ENCODE measurements at regions not wholly inside any gene's neighbourhood (a gene's known extent, or its start where the extent isn't known, plus 50 kb on each side); places are given as distances from the start of the nearest gene placed in this dataset.

- TF ChIP-seq CTCF (IDR thresholded peaks at IDR 0.05; ENCODE audit: control extremely low read depth, extremely low read depth), result no peak
- no peak overlapping the region for H3K27ac ChIP-seq (ENCODE audit: low read depth in 1 of 2, low read length in 1 of 2)
- WGBS, 2 donors, result 95 to 96% methylated on average over 7 of the region's 7 CpGs
- H3K27me3 ChIP-seq (ENCODE audit: control insufficient read depth in 3 of 3, insufficient read depth in 3 of 3, low read length in 2 of 3), result no peaks in the 10 kb centered on the region
- no peaks in the 10 kb centered on the region for H3K36me3 ChIP-seq (ENCODE audit: control insufficient read depth in 4 of 4, insufficient read depth in 4 of 4, low read length in 4 of 4)
- no peak overlapping the region for H3K4me3 ChIP-seq
- H3K4me1 ChIP-seq (ENCODE audit: control insufficient read depth in 5 of 5, insufficient read depth in 5 of 5, low read length in 5 of 5), result peaks cover 0 to 2% (median 0%) of the 10 kb centered on the region in 5 donors
- peak; percentile 81 for ATAC-seq (ENCODE audit: insufficient read depth, low FRiP score)
- no peak for DNase-seq
- H3K9me3 ChIP-seq (ENCODE audit: control insufficient read depth in 4 of 4, insufficient read depth in 3 of 4, low read length in 3 of 4), result peaks cover 0 to 3% (median 0%) of the 10 kb centered on the region in 4 donors
- H3K9ac ChIP-seq (ENCODE audit: insufficient read depth in 1 of 2, low read length in 2 of 2), result no peak overlapping the region
Observed at GRCh38 chr5:98268162-98268860, 505.2 kb upstream of the RGMB start.

- no peak for TF ChIP-seq CTCF (IDR thresholded peaks at IDR 0.05; ENCODE audit: control extremely low read depth, extremely low read depth)
- ATAC-seq (ENCODE audit: insufficient read depth, low FRiP score) (no peak), DNase-seq (no peak)
- H3K27me3 ChIP-seq (ENCODE audit: control insufficient read depth in 3 of 3, insufficient read depth in 3 of 3, low read length in 2 of 3), result no peaks in the 10 kb centered on the region
- no peaks in the 10 kb centered on the region for H3K4me1 ChIP-seq (ENCODE audit: control insufficient read depth in 5 of 5, insufficient read depth in 5 of 5, low read length in 5 of 5)
- H3K9ac ChIP-seq (ENCODE audit: insufficient read depth in 1 of 2, low read length in 2 of 2), result no peak overlapping the region
- 78 to 85% methylated on average over 1 of the region's 1 CpG for WGBS, 2 donors
- no peak overlapping the region for H3K27ac ChIP-seq (ENCODE audit: low read depth in 1 of 2, low read length in 1 of 2)
- no peak overlapping the region for H3K4me3 ChIP-seq
- no peaks in the 10 kb centered on the region for H3K36me3 ChIP-seq (ENCODE audit: control insufficient read depth in 4 of 4, insufficient read depth in 4 of 4, low read length in 4 of 4)
- no peaks in the 10 kb centered on the region for H3K9me3 ChIP-seq (ENCODE audit: control insufficient read depth in 4 of 4, insufficient read depth in 3 of 4, low read length in 3 of 4)
Observed at GRCh38 chr5:98275980-98276379, 497.5 kb upstream of the RGMB start.

- Histone ChIP-seq H3K27me3 (ENCODE audit: control insufficient read depth in 3 of 3, insufficient read depth in 3 of 3, low read length in 2 of 3) (no peaks in the 10 kb centered on the region), H3K27ac (ENCODE audit: low read depth in 1 of 2, low read length in 1 of 2) (no peak overlapping the region), H3K9me3 (ENCODE audit: control insufficient read depth in 4 of 4, insufficient read depth in 3 of 4, low read length in 3 of 4) (no peaks in the 10 kb centered on the region), H3K4me3 (no peak overlapping the region), H3K36me3 (ENCODE audit: control insufficient read depth in 4 of 4, insufficient read depth in 4 of 4, low read length in 4 of 4) (no peaks in the 10 kb centered on the region), H3K9ac (ENCODE audit: insufficient read depth in 1 of 2, low read length in 2 of 2) (no peak overlapping the region), H3K4me1 (ENCODE audit: control insufficient read depth in 5 of 5, insufficient read depth in 5 of 5, low read length in 5 of 5) (peaks cover 0 to 3% (median 0%) of the 10 kb centered on the region in 5 donors)
- TF ChIP-seq CTCF (IDR thresholded peaks at IDR 0.05; ENCODE audit: control extremely low read depth, extremely low read depth), result no peak
- WGBS, 2 donors, result 72 to 74% methylated on average over 1 of the region's 1 CpG
- ATAC-seq (ENCODE audit: insufficient read depth, low FRiP score), result no peak
- no peak for DNase-seq
Observed at GRCh38 chr5:98282521-98282920, 490.9 kb upstream of the RGMB start.

GRCh38 chr5:98292496-98292895 is 481.0 kb upstream of the RGMB start:
- no peak overlapping the region for H3K9ac ChIP-seq (ENCODE audit: insufficient read depth in 1 of 2, low read length in 2 of 2)
- H3K27ac ChIP-seq (ENCODE audit: low read depth in 1 of 2, low read length in 1 of 2), result no peak overlapping the region
- no peaks in the 10 kb centered on the region for H3K27me3 ChIP-seq (ENCODE audit: control insufficient read depth in 3 of 3, insufficient read depth in 3 of 3, low read length in 2 of 3)
- H3K36me3 ChIP-seq (ENCODE audit: control insufficient read depth in 4 of 4, insufficient read depth in 4 of 4, low read length in 4 of 4), result no peaks in the 10 kb centered on the region
- no peaks in the 10 kb centered on the region for H3K4me1 ChIP-seq (ENCODE audit: control insufficient read depth in 5 of 5, insufficient read depth in 5 of 5, low read length in 5 of 5)
- H3K4me3 ChIP-seq, result no peak overlapping the region
- ATAC-seq (ENCODE audit: insufficient read depth, low FRiP score) (no peak), DNase-seq (no peak)
- H3K9me3 ChIP-seq (ENCODE audit: control insufficient read depth in 4 of 4, insufficient read depth in 3 of 4, low read length in 3 of 4), result no peaks in the 10 kb centered on the region
- WGBS, 2 donors, result 87 to 91% methylated on average over 3 of the region's 3 CpGs
- no peak for TF ChIP-seq CTCF (IDR thresholded peaks at IDR 0.05; ENCODE audit: control extremely low read depth, extremely low read depth)

Measured in lung (tissue), 11 donors.